IPS DF 4.7 (cell line): ENCODE measurements at regions not wholly inside any gene's neighbourhood (a gene's known extent, or its start where the extent isn't known, plus 50 kb on each side); places are given as distances from the start of the nearest gene placed in this dataset.

Experiments used
- DNase-seq: peaks from one replicate; pipeline ENCODE4 v3.0.0-alpha.2; 2013; ENCODE audit warnings: low spot score; ENCODE audit errors: extremely low read depth

GRCh38 chr19:31783592-31783991 lies 434.4 kb upstream of the TSHZ3 start:
- no peak for DNase-seq

- DNase-seq, result no peak
Measured at GRCh38 chr19:31784671-31785101, 435.4 kb upstream of the TSHZ3 start.

- no peak for DNase-seq
Measured at GRCh38 chr19:31801611-31802010, 452.4 kb upstream of the TSHZ3 start.

- DNase-seq, result no peak
Measured at GRCh38 chr19:31803835-31804446, 454.7 kb upstream of the TSHZ3 start.

- no peak for DNase-seq
Measured at GRCh38 chr19:31804668-31805067, 455.4 kb upstream of the TSHZ3 start.

GRCh38 chr19:31810536-31811109 lies 461.4 kb upstream of the TSHZ3 start:
- DNase-seq, result no peak

- no peak for DNase-seq
Measured at GRCh38 chr19:31817971-31818797, 468.9 kb upstream of the TSHZ3 start.

GRCh38 chr19:31818798-31819105 lies 469.5 kb upstream of the TSHZ3 start:
- peak; percentile 7 for DNase-seq

- no peak for DNase-seq
Measured at GRCh38 chr19:31819837-31820236, 470.6 kb upstream of the TSHZ3 start.

GRCh38 chr19:31821346-31821745 lies 472.1 kb upstream of the TSHZ3 start:
- DNase-seq, result no peak

- no peak for DNase-seq
Measured at GRCh38 chr19:31825134-31826094, 476.2 kb upstream of the TSHZ3 start.

GRCh38 chr19:31826325-31826724 lies 477.1 kb upstream of the TSHZ3 start:
- no peak for DNase-seq

- DNase-seq, result no peak
Measured at GRCh38 chr19:31831421-31832175, 482.4 kb upstream of the TSHZ3 start.

GRCh38 chr19:31832176-31832548 lies 482.9 kb upstream of the TSHZ3 start:
- DNase-seq, result no peak

GRCh38 chr19:31834070-31834469 lies 484.8 kb upstream of the TSHZ3 start:
- no peak for DNase-seq

- DNase-seq, result no peak
Measured at GRCh38 chr19:31838163-31838815, 489.1 kb upstream of the TSHZ3 start.

- no peak for DNase-seq
Measured at GRCh38 chr19:31840371-31840770, 491.1 kb upstream of the TSHZ3 start.

GRCh38 chr19:31841755-31842154 lies 492.5 kb upstream of the TSHZ3 start:
- no peak for DNase-seq

- DNase-seq, result no peak
Measured at GRCh38 chr19:31863122-31863521, 482.3 kb upstream of the ZNF507 start.

- DNase-seq, result no peak
Measured at GRCh38 chr19:31874313-31874712, 471.1 kb upstream of the ZNF507 start.
